M059J (cell line): ENCODE measurements at regions not wholly inside any gene's neighbourhood (a gene's known extent, or its start where the extent isn't known, plus 50 kb on each side); places are given as distances from the start of the nearest gene placed in this dataset.
A peak's percentile ranks its signal among the peaks of the same experiment; 100 is the strongest.

Source experiments
- DNase-seq: peaks from one replicate; pipeline ENCODE4 v3.0.0-alpha.2; 2012; ENCODE audit warnings: low read depth

DNA sequence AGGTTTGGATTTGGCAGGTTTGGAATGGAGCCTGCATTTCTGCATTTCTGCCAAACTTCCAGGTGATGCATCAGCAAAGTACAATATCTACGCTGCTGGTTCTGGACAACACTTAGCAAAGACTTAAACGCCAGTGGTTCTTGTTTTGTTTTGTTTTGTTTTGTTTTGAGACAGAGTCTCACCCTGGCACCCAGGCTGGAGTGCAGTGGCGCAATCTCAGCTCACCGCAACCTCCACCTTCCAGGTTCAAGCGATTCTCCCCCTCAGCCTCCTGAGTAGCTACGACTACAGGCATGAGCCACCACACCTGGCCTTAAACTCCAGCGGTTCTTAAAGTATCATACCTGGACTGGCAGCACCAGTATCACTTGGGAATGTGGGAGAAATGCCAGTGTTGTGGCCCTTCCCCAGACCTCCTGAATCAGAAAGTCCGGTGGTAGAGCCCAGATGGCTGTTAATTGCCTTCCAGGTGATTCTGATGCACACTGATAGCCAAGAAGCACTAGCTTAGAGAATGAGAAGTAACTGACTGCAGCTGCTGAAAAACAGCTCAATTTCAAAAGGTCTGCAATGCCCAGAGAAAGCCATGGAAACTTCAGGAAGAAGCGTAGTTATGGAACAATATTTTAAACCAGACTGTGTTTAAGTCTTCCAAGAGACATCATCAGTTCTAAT is 114.8 kb upstream of the FOXN3 start:
- no peak for DNase-seq

DNA sequence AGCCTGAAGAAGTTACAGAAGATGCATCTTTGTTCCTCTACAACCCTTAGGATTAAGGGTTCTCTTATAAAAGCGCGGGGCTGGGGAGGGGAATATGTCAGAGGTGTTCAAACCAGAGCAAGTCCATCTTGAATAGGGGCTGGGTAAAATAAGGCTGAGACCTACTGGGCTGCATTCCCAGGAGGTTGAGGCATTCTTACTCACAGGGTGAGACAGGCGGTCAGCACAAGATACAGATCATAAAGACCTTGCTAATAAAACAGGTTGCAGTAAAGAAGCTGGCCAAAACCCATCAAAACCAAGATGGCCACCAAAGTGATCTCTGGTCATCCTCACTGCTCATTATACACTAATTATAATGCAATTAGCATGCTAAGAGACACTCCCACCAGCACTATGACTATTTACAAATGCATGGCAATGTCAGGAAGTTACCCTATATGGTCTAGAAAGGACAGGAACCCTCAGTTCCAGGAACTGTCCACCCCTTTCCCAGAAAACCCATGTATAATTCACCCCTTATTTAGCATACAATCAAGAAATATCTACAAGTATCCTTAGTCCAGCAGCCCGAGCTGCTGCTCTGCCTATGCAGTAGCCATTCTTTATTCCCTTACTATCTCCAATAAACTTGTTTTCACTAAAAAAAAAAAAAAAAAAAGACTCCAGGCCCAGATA is 108.1 kb upstream of the FOXN3 start:
- DNase-seq: peak; percentile 33

DNA sequence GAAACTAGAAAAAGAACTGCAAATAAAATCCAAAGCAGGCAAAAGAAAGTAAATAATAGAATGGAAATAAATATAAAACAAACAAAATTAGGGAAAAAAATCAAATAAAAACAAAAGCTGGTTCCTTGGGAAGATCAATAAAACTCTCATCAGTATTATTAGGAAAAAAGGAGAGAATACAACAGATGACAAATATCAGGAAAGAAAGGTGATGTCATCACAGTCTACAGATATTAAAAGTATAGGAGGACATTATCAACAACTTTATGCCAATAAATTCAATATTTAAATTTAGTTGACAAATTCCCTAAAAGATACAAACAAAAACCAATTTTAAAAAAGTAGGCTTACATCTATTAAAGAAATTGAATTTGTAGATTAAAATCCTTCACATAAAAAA is 107.4 kb upstream of the FOXN3 start:
- no peak for DNase-seq

DNA sequence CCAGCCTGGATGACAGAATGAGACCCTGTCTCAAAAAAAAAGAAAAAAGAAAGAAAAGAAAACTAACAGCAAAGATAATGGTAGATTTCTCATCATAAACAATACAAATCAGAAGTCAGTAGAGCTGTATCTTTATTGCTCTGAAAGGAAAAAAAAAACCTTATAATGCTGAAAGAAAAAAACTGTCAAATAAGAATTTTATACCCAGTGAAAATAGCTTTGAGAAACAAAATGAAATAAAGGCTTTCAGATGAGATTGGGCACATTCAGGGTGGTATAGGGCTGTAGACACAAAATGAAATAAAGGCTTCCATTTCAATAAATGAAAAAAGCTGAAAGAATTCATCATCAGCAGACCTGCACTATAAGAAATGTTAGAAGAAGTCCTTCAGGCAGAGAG is 105.0 kb upstream of the FOXN3 start:
- DNase-seq: no peak

DNA sequence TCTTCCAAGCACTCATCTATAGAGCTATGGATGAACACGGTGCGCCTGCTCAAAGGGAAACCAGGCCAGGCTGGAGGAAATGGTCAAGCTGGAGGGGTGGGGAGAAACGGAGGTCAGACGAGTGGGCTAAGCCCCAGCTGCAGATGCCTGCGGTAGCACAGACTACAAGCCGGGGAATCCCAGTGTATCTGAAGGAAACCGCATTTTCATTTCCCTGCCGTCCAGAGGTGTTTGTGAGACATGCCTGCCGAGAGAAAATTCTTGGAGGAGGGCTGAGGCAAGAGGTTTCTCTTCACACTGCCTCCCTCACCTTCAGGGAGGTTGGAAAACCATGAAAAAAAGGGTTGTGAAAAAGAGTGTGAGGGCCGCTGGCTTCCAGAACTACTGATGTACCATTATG is 102.0 kb upstream of the FOXN3 start:
- no peak for DNase-seq

DNA sequence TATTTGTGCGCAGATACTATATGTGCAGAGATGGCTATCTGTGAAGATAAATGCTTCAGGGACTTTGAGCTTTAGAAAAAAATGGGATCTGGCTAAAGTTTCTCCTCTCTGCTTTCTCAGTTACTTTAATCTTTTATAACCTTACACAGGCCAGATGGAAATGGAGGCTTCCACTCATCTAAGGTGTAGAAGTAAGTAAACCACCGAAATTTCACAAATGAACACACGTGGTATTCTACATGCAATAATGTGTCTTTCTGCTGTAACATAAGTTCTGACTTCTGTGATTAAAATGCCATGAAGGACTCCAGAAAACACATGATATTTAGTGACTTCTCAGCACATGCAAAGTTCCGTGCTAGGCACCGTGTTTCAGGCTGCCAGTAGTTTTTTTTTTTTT is 99.1 kb upstream of the FOXN3 start:
- DNase-seq: no peak

DNA sequence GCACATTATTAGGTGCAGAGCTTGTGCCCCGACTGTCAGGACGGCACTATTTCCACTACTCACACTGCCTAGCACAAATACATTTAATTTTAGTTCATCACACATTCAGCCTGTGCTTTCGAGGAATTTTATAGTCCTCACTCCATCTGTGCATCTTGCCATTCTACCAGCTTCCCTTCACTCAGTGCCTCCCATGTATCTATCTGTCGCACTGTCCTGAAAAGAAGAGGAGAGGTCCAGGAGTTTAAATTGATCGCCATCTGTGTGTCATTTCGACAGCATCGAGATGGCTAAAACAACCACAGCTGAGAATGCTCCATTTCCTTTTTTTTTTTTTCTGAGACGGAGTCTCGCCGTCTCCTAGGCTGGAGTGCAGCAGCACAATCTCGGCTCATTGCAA is 97.6 kb upstream of the FOXN3 start:
- no peak for DNase-seq

DNA sequence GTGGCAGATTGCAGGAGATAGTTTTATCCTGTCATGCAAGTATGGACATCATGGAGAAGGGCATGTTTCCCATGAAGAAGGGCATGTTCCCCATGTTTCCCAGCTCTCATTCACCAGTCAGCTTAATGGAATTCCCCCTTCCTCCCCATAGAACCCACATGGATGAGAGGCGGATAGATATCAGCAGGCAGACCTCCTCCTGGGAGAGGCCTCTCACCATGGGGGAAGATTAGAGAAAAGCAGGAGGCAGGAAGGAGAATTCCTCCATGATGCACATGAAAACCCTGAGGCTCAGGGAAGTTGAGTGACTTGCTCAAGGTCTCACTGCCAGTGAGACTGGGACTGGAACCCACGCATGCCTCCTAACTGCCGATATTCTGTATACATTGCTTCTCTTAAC is 92.9 kb upstream of the FOXN3 start:
- peak; percentile 62 for DNase-seq

DNA sequence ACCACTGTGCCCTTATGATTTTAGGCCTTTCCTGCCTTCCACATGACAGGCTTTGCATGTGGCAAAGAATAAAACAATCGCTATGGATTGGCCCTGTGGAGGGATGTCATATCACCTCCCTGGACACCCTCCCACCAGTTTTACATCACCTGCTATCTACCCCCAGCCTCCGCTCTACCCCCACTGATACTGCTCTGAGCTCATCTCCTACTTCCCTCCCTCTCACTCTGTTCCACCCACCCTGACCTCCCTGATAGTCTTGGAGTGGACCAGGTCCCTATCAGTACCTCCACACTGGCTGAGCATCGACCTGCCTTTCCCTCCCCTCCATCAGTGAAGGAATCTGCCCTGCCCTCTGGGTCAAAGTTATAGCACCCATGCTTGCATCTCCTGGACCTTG is 91.8 kb upstream of the FOXN3 start:
- no peak for DNase-seq

DNA sequence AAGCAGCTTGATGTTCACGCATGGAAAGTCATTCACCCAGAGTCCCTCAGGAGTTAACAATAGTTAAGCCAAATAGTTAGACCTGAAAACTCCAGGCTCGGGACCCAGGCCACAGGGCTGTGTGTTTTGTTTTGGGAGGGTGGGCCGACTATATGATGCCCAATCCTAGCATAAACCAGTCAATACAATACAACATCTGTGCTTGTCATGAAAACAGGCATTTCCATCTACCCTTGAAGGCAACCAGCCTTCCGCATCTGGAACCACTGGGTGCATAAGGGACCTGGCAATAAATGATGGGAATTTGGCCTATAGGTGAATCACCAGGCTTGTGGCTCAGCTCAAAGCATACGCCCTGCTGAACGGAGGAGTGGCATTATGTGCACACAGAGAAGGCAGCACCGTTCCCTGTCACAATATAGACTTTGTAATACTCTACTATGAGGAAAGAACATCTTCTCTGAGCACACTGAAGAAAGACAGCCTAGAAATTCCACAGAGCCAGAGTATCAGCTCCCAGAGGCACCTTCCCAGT is 91.0 kb upstream of the FOXN3 start:
- peak; percentile 65 for DNase-seq

DNA sequence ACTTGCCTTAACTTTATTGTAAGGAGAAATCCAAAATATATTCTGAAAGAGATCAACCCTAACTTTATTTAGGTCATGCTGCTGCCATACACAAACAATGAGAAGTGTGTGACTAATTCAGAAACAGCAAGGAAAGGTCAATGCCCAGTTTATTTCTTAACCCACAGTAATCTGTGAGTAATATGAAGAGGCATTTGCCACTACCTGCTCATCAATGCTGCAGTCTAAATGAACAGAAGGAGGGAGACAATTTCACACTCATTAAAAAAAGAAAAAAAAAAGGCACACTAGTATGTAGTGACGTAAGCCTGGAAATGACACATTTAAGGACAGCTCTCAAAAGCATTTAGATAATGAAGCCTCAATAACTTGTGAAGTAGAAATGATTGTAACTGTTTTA is 90.5 kb upstream of the FOXN3 start:
- peak; percentile 89 for DNase-seq

DNA sequence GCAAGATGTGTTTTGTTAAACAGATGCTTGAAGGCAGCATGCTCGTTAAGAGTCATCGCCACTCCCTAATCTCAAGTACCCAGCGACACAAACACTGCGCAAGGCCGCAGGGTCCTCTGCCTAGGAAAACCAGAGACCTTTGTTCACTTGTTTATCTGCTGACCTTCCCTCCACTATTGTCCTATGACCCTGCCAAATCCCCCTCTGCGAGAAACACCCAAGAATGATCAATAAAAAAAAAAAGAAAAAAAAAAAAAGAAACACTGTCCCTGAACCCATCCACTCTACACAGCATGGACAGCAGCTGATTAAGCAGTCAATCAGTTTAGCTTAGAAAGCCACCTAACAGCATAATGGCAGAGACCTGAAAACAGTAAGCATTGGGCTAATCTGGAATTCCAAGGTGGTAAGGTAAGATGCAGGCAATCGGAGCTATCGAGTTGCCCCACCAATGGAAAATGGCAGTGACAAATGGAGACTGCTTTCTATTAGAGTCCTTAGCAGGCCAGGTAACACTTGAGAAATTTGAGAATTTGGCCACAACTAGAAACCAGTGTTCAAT is 89.9 kb upstream of the FOXN3 start:
- peak; percentile 62 for DNase-seq

DNA sequence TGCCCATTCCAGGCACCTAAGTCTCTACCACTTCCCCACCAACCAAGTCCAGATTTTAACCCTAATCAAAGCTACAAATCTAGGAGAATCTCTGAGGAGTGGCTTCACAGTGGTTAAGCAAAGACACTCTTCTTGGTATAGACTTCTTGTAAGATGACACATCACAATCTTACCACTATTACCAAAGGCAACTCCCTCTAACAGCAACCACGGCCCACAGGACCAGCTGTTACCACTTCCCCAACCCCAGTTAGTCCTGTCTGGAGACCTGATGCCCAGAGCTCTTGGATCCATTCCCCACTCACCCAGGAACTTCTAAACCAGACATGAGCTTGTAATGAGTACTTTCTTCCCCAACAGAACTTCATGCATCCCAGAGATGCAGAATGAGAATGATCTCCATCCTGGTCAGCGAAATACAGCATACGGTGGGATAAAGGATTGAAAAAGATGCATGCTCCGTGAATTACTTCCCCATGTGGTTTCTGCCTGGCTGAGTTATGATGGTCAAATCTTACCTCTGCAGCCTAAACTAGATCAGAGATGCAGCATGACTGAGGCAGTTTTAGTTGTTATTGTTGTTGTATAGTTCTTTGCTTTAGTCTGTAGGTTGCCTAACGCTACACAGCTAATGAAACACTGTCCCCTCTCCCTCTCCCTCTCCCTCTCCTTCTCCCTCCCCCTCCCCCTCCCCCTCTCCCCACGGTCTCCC is 87.7 kb upstream of the FOXN3 start:
- DNase-seq: peak; percentile 77

DNA sequence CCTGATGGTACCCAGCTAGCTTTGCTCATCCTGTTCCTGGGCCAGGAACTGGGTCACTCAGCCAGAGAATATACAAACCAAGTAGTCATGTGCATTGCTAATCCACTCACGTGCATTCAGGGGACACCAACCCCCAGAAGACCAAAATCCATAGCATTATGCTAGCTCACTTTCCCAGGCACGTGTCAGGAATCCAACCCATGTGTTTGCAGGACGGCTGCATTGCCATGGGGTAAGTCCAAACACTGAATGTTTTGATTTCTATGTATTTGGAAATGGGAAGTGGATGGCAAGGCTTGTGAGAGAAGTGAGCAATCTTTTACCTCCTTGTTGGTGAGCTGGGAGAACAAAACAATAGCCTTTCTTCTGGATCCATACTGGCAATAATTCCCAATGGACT is 87.1 kb upstream of the FOXN3 start:
- no peak for DNase-seq

DNA sequence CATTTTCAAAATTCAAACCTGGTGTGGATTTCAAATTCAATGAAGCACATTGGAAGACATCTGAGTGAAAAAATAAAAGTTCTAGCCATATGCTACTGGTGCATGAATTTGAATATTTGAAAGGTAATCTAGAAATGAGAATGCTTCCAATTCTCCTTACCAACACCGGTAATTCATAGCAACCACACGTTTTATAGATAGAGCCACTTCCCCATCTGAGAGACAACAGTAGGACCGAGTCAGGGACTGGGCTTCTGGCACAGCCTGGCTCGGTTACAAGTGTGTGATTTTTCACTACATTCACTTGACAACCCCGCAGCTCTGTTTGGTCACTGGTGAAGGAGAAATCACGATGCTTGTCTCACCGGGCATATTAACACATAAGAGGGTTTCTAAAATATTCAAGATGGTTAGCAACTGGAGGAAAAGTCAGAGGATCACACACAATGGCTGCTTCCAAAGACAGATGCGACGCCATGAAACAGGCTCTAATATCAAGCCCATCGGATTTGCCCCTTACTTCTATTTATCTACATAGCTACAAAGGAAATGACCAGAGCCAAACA is 86.5 kb upstream of the FOXN3 start:
- DNase-seq: no peak

DNA sequence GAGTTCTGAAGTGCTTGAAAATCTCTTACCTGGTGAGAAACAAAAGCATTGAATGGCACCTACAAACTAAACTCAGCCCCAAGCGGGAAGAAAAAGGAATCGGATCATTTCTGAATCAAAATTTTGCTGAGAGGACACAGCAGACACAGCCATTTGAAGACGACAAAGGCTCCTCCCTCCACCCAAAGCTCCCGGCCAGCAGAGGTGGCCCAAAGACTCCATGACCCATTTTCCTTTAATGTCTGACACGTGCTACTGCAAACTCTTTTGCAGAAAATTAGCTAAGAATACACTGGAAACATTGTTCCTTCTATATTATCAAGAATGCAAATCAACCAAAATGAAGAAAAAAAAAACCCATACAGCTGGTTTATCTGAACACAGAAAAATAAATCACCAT is 85.9 kb upstream of the FOXN3 start:
- no peak for DNase-seq

DNA sequence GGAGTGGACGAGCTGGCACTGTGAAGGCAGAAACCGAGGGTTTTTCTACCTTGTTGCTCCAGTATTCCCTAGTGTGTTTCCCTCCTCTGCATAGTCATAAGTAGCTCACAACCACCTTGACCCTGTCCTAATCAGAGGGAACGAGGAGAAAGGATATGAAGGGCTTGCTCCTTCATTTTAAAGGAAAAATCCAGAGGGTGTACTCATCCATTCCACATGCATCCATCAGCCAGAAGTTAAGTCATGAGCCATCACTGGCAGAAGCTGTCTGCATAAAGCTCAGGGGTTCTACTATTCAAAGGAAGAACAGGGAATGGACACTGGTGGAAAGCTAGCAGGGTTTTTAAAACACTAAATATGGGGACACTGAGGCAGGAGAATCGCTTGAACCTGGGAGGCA is 84.3 kb upstream of the FOXN3 start:
- DNase-seq: no peak

DNA sequence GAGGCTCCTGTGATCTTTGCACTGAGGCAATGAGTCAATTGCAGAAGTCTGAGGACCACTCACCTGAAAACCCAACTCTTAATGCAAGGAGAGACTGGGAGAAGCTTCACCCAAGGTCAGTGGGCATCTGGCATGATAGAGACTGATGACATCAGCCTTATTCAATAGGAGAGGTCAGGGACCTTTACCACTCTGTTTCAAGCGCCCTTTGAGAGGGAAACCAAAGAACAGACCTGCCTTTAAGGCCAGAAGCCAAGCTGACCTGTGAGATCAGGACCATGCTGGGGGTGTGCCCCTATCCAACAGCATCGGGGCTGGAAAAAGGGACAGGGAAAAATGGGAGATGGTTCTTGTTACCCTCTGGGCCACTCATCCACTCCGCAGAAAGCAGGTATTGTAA is 83.3 kb upstream of the FOXN3 start:
- DNase-seq: no peak

DNA sequence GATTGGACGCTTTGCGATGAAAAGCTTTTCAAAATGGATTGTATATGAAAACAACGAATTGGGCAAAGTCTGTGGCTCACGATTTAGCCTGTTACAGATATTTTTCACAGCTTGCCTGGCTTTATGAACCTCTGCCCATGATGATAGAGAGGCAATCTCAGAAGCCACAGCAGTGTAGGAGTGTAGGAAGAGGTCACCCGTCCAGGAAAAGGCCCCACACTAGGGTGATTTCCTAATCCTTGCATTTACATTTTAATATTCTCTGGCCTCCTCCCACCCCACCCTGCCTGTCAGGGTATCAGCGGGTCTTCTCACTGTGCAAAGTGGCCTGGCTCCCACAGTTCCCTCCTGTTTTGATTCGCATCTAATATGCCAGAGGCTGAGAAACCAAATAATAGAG is 81.8 kb upstream of the FOXN3 start:
- DNase-seq: no peak

DNA sequence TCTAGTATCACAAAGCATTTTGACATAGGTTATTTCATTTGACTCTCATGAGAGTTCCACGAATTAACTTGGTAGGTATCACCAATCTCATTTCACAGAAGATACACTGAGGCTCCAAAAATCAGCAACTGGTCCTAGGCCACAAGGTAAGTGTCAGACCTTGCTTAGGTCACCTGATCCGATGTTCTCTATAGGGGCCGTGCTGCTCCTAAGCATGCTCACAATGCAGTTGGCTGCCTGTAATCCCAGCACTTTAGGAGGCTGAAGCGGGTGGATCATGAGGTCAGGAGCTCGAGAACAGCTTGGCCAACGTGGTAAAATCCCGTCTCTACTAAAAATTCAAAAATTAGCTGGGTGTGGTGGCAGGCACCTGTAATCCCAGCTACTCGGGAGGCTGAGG is 78.7 kb upstream of the FOXN3 start:
- DNase-seq: no peak

DNA sequence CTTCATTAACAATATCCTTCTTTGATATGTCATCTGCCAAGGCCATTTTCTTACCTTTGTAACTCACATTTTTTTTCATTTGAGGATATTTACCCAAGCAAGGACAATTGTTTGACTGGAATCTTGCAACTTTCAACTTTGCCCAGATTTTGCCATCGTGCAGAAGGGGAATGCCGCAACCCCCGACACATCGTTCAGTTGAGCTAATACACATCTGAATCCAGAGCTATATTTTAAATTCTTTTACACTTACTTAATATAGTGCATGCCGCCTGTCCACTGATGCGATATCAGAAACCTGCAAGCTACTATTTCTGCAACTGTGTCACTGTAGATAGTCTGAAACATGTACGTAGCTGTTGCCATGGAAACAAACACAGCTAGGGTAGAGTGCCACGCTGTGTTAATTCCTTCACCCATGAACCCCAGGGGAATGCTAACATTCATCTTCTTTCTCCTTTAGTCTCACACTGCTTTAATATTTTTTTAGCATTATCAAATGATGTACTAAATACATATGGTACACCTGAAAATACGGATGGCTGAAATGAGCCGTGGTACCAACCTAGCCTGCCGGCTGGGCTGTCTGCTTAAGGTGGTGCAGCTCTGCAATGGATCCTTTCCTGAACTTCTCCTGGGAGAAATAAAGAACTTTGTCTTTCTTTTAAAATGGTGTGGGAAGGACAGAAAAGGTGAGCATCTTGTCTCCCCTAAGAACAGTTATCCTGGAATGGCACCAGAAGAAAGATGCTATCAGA is 77.0 kb upstream of the FOXN3 start:
- DNase-seq: no peak

DNA sequence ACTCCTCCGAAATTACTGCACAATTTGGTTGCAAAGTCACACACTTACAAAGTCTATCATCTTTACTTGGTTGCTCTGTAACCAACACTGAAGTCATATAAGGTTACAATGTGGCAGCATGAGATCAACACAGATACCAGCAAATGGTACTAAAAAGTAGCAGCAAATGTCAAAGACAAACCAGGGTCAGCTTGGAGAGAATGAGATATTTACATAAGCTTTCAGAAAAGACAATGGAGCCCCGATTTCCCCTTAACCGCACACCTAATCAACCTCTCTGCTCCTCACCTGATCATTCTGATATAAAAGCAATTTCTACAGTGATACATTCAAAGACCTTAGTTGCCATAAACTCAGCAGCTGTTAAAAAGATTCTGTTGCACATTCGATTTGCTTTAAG is 76.4 kb upstream of the FOXN3 start:
- DNase-seq: no peak
